Natural killer cell (primary cell): ENCODE measurements at regions not wholly inside any gene's neighbourhood (a gene's known extent, or its start where the extent isn't known, plus 50 kb on each side); places are given as distances from the start of the nearest gene placed in this dataset.
"Not testable (repeated sequence)": the region's sequence is repeated elsewhere in the genome, so short reads cannot be mapped to it uniquely, and the experiment has no call there.

Source experiments
- ATAC-seq, 3 donors: fragments of 150-1000 bp in 2 of 3; fragments of 200-7000 bp in 1 of 3; cut with Tn5 transposase; 1 replicate in 1 of 3; 2 replicates in 2 of 3; pipeline ENCODE4 v1.10.0; 2021; ENCODE audit warnings: mild to moderate bottlenecking in 2 of 3, moderate library complexity in 2 of 3
- DNase-seq, 2 donors: peaks; one replicate each; pipeline versions ENCODE4 v3.0.0 to v3.0.0-alpha.2; 2013 to 2021; ENCODE audit warnings: mixed read lengths in 1 of 2
- H3K27ac ChIP-seq: one replicate; pipeline ENCODE4 v1.5.1; 2013; ENCODE audit warnings: mild to moderate bottlenecking, low read length
- H3K27me3 ChIP-seq: one replicate; pipeline ENCODE4 v1.6.1; 2013; ENCODE audit warnings: low read length; ENCODE audit not compliant: control insufficient read depth, insufficient read depth
- H3K36me3 ChIP-seq: one replicate; pipeline ENCODE4 v1.6.1; 2013; ENCODE audit warnings: low read length; ENCODE audit not compliant: control insufficient read depth, insufficient read depth
- H3K4me1 ChIP-seq: one replicate; pipeline ENCODE4 v1.6.1; 2013; ENCODE audit warnings: low read length; ENCODE audit not compliant: control insufficient read depth, insufficient read depth
- H3K4me3 ChIP-seq: one replicate; pipeline ENCODE4 v1.5.1; 2013; ENCODE audit warnings: low read length
- H3K9me3 ChIP-seq: one replicate; pipeline ENCODE4 v1.6.1; 2013; ENCODE audit warnings: low read length; ENCODE audit not compliant: control insufficient read depth, insufficient read depth
- H3K27ac Mint-ChIP-seq, 2 donors: one replicate each; pipeline ENCODE4 v1.8.0; 2022; ENCODE audit warnings: mild to moderate bottlenecking in 2 of 2, mixed read lengths in 2 of 2, moderate library complexity in 1 of 2
- H3K27me3 Mint-ChIP-seq, 2 donors: one replicate each; pipeline ENCODE4 v1.8.0; 2022; ENCODE audit warnings: low read depth in 2 of 2, mixed read lengths in 2 of 2
- H3K36me3 Mint-ChIP-seq: one replicate; pipeline ENCODE4 v1.8.0; 2022; ENCODE audit warnings: mixed read lengths
- H3K4me1 Mint-ChIP-seq, 2 donors: one replicate each; pipeline ENCODE4 v1.8.0; 2022; ENCODE audit warnings: mixed read lengths in 2 of 2
- H3K4me3 Mint-ChIP-seq: one replicate; pipeline ENCODE4 v1.8.0; 2022; ENCODE audit warnings: mild to moderate bottlenecking, moderate library complexity, mixed read lengths
- H3K9me3 Mint-ChIP-seq, 2 donors: one replicate each; pipeline ENCODE4 v1.8.0; 2022; ENCODE audit warnings: mixed read lengths in 2 of 2
- CTCF ChIP-seq: fragments of 200-600 bp; IDR thresholded peaks from one replicate; pipeline ENCODE4 v1.8.0; 2022; ENCODE audit warnings: antibody characterized with exemption
- WGBS: methylation state at CpG from one replicate; pipeline ENCODE4 v1.1.7; 2013; ENCODE audit warnings: missing lambda C conversion rate; ENCODE audit not compliant: insufficient coverage; 5-methylcytosine and 5-hydroxymethylcytosine counted together
- intact Hi-C: fragments of 100-400 bp; cut with micrococcal nuclease; formaldehyde crosslinking; loops from one replicate; pipeline ENCODE4 v1.14.2; 2022

- H3K27me3 ChIP-seq, result no peaks in the 10 kb centered on the region
- TF ChIP-seq CTCF, result no peak
- Mint-ChIP-seq H3K4me1 (no peaks in the 10 kb centered on the region), H3K36me3 (no peaks in the 10 kb centered on the region), H3K9me3 (peaks cover 8 to 9% of the 10 kb centered on the region in 2 donors), H3K27ac (no peak overlapping the region), H3K27me3 (no peaks in the 10 kb centered on the region), H3K4me3 (no peak overlapping the region)
- H3K27ac ChIP-seq, result no peak overlapping the region
- H3K9me3 ChIP-seq, result no peaks in the 10 kb centered on the region
- ATAC-seq (no peak), DNase-seq (no peak)
- H3K4me3 ChIP-seq, result no peak overlapping the region
- 0% methylated on average over 1 of the region's 2 CpGs for WGBS
- intact Hi-C loops, result no loop called here
- H3K36me3 ChIP-seq, result no peaks in the 10 kb centered on the region
- H3K4me1 ChIP-seq, result no peaks in the 10 kb centered on the region
Observed at GRCh38 chr1:98556521-98557158, 104.9 kb upstream of the SNX7 start.

- Mint-ChIP-seq H3K4me1 (no peaks in the 10 kb centered on the region), H3K9me3 (peaks cover 11 to 12% of the 10 kb centered on the region in 2 donors), H3K27ac (no peak overlapping the region), H3K36me3 (no peaks in the 10 kb centered on the region), H3K27me3 (no peaks in the 10 kb centered on the region), H3K4me3 (no peak overlapping the region)
- Histone ChIP-seq H3K4me3 (no peak overlapping the region), H3K9me3 (no peaks in the 10 kb centered on the region), H3K27me3 (no peaks in the 10 kb centered on the region), H3K4me1 (no peaks in the 10 kb centered on the region), H3K36me3 (no peaks in the 10 kb centered on the region), H3K27ac (no peak overlapping the region)
- TF ChIP-seq CTCF, result no peak
- DNase-seq (no peak), ATAC-seq (no peak)
- WGBS, result no CpG with 5 or more reads among the region's 1 CpG
- intact Hi-C loops, result no loop called here
Observed at GRCh38 chr1:98555814-98556213, 105.7 kb upstream of the SNX7 start.

- H3K27ac ChIP-seq, intact Hi-C loops, H3K4me3 Mint-ChIP-seq, ATAC-seq, H3K4me1 ChIP-seq, H3K27me3 ChIP-seq, DNase-seq, H3K36me3 ChIP-seq, H3K9me3 ChIP-seq, H3K27ac Mint-ChIP-seq, H3K27me3 Mint-ChIP-seq, H3K36me3 Mint-ChIP-seq, H3K9me3 Mint-ChIP-seq, H3K4me3 ChIP-seq, H3K4me1 Mint-ChIP-seq: not testable (repeated sequence)
- 59% methylated on average over 5 of the region's 5 CpGs for WGBS
Observed at GRCh38 chr1:98552576-98553074, 108.9 kb upstream of the SNX7 start.

- no peak for DNase-seq
- peaks cover 6 to 7% of the 10 kb centered on the region in 2 donors for H3K9me3 Mint-ChIP-seq
- H3K4me1 Mint-ChIP-seq, result no peaks in the 10 kb centered on the region
- TF ChIP-seq CTCF, result no peak
- no peaks in the 10 kb centered on the region for H3K36me3 Mint-ChIP-seq
- Histone ChIP-seq H3K27me3 (no peaks in the 10 kb centered on the region), H3K9me3 (no peaks in the 10 kb centered on the region), H3K4me3 (no peak overlapping the region), H3K4me1 (no peaks in the 10 kb centered on the region), H3K27ac (no peak overlapping the region), H3K36me3 (no peaks in the 10 kb centered on the region)
- H3K27me3 Mint-ChIP-seq, result no peaks in the 10 kb centered on the region
- no peak overlapping the region for H3K27ac Mint-ChIP-seq
- 76% methylated on average over 1 of the region's 1 CpG for WGBS
- no peak overlapping the region for H3K4me3 Mint-ChIP-seq
- no peak for ATAC-seq
- intact Hi-C loops, result no loop called here
Observed at GRCh38 chr1:98550076-98550475, 111.4 kb upstream of the SNX7 start.
